ENCODE measurements at regions not wholly inside any gene's neighbourhood (a gene's known extent, or its start where the extent isn't known, plus 50 kb on each side); places are given as distances from the start of the nearest gene placed in this dataset.

DNA sequence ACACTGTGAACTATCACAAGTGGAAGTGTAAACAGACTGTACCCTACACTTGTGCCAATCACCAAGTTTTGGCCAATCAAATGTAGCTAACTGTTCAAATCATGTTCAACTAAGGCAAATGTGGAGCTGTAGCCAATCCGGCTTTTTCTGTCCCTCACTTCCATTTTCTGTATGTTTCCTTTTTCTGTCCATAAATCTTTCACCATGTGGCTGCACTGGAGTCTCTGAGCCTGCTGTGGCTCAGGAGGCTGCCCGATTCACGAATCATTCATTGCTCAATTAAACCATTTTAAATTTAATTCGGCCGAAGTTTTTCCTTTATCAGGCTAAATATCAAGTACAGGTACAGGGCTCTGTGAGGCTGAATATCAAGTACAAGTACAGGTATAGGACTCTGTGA, 216.5 kb downstream of the RFC3 start:
- no peak overlapping the region for H3K27ac ChIP-seq (ENCODE audit: low read depth in 1 of 2, low read length in 2 of 2)
- TF ChIP-seq, protein P1, sequence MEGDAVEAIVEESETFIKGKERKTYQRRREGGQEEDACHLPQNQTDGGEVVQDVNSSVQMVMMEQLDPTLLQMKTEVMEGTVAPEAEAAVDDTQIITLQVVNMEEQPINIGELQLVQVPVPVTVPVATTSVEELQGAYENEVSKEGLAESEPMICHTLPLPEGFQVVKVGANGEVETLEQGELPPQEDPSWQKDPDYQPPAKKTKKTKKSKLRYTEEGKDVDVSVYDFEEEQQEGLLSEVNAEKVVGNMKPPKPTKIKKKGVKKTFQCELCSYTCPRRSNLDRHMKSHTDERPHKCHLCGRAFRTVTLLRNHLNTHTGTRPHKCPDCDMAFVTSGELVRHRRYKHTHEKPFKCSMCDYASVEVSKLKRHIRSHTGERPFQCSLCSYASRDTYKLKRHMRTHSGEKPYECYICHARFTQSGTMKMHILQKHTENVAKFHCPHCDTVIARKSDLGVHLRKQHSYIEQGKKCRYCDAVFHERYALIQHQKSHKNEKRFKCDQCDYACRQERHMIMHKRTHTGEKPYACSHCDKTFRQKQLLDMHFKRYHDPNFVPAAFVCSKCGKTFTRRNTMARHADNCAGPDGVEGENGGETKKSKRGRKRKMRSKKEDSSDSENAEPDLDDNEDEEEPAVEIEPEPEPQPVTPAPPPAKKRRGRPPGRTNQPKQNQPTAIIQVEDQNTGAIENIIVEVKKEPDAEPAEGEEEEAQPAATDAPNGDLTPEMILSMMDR (IDR thresholded peaks at IDR 0.05), result no peak
- no peak overlapping the region for H3K4me3 ChIP-seq (replicated peaks in 1 of 3; ENCODE audit: low read depth in 2 of 3, low read length in 3 of 3)
- H3K9ac ChIP-seq (ENCODE audit: insufficient read depth, low read length, poor library complexity, severe bottlenecking), result no peak overlapping the region
- no peak overlapping the region for H3K27ac Mint-ChIP-seq
- 77% methylated on average over 3 of the region's 5 CpGs for WGBS (ENCODE audit: insufficient coverage)
- H3K4me2 ChIP-seq (replicated peaks; ENCODE audit: extremely low read depth, low read length, poor library complexity, severe bottlenecking), result no peak overlapping the region
- no peaks in the 10 kb centered on the region for H3K4me1 Mint-ChIP-seq
- peaks cover 4 to 24% (median 7%) of the 10 kb centered on the region in 7 donors for H3K9me3 Mint-ChIP-seq
- peaks cover 2 to 7% of the 10 kb centered on the region in 2 donors for H3K9me3 ChIP-seq (replicated peaks in 1 of 2; ENCODE audit: control insufficient read depth in 1 of 2, insufficient read depth in 1 of 2, low read length in 2 of 2)
- no peaks in the 10 kb centered on the region for H3K36me3 ChIP-seq (replicated peaks in 1 of 2; ENCODE audit: control insufficient read depth in 1 of 2, insufficient read depth in 2 of 2, low read length in 2 of 2)
- H3K4me3 Mint-ChIP-seq, result no peak overlapping the region
- H3K27me3 Mint-ChIP-seq (ENCODE audit: low read depth in 3 of 3), result peaks cover 0 to 6% (median 0%) of the 10 kb centered on the region in 3 donors
- H3K4me1 ChIP-seq (ENCODE audit: control insufficient read depth in 1 of 2, insufficient read depth in 2 of 2, low read length in 2 of 2), result no peaks in the 10 kb centered on the region
- no peaks in the 10 kb centered on the region for H3K36me3 Mint-ChIP-seq
- DNase-seq, result no peak
- intact Hi-C loops (cut with micrococcal nuclease), result no loop called here
- no peak overlapping the region for H2AFZ ChIP-seq (ENCODE audit: insufficient read depth, low read depth, low read length, poor library complexity, severe bottlenecking)
- H3K79me2 ChIP-seq (ENCODE audit: insufficient read depth, low read length), result no peaks in the 10 kb centered on the region
- H3K27me3 ChIP-seq (ENCODE audit: control insufficient read depth in 2 of 2, insufficient read depth in 2 of 2, low read length in 2 of 2), result no peaks in the 10 kb centered on the region
- no peaks in the 10 kb centered on the region for H4K20me1 ChIP-seq (ENCODE audit: insufficient read depth, low read length)

GRCh38 chr13:34035178-34035577, 217.2 kb downstream of the RFC3 start:
- Mint-ChIP-seq H3K4me1 (no peaks in the 10 kb centered on the region), H3K4me3 (no peak overlapping the region), H3K9me3 (peaks cover under 1 to 21% (median 5%) of the 10 kb centered on the region in 7 donors), H3K36me3 (no peaks in the 10 kb centered on the region), H3K27me3 (ENCODE audit: low read depth in 3 of 3) (peaks cover 0 to 6% (median 0%) of the 10 kb centered on the region in 3 donors), H3K27ac (no peak overlapping the region)
- Histone ChIP-seq H3K27me3 (ENCODE audit: control insufficient read depth in 2 of 2, insufficient read depth in 2 of 2, low read length in 2 of 2) (no peaks in the 10 kb centered on the region), H3K27ac (ENCODE audit: low read depth in 1 of 2, low read length in 2 of 2) (no peak overlapping the region), H3K9ac (ENCODE audit: insufficient read depth, low read length, poor library complexity, severe bottlenecking) (no peak overlapping the region), H3K79me2 (ENCODE audit: insufficient read depth, low read length) (no peaks in the 10 kb centered on the region), H3K4me2 (replicated peaks; ENCODE audit: extremely low read depth, low read length, poor library complexity, severe bottlenecking) (no peak overlapping the region), H3K4me3 (replicated peaks in 1 of 3; ENCODE audit: low read depth in 2 of 3, low read length in 3 of 3) (no peak overlapping the region), H3K36me3 (replicated peaks in 1 of 2; ENCODE audit: control insufficient read depth in 1 of 2, insufficient read depth in 2 of 2, low read length in 2 of 2) (no peaks in the 10 kb centered on the region), H4K20me1 (ENCODE audit: insufficient read depth, low read length) (no peaks in the 10 kb centered on the region), H3K9me3 (replicated peaks in 1 of 2; ENCODE audit: control insufficient read depth in 1 of 2, insufficient read depth in 1 of 2, low read length in 2 of 2) (peaks cover 2 to 5% of the 10 kb centered on the region in 2 donors), H3K4me1 (ENCODE audit: control insufficient read depth in 1 of 2, insufficient read depth in 2 of 2, low read length in 2 of 2) (no peaks in the 10 kb centered on the region), H2AFZ (ENCODE audit: insufficient read depth, low read depth, low read length, poor library complexity, severe bottlenecking) (no peak overlapping the region)
- DNase-seq, result no peak
- TF ChIP-seq, protein P1 (IDR thresholded peaks at IDR 0.05), result no peak
- intact Hi-C loops (cut with micrococcal nuclease), result no loop called here
- no CpG with 5 or more reads among the region's 4 CpGs for WGBS (ENCODE audit: insufficient coverage)
